Esophagus muscularis mucosa (tissue), 4 donors: ENCODE measurements at regions not wholly inside any gene's neighbourhood (a gene's known extent, or its start where the extent isn't known, plus 50 kb on each side); places are given as distances from the start of the nearest gene placed in this dataset.

ENCODE experiments used
- DNase-seq: peaks from one replicate; pipeline ENCODE4 v3.0.0-alpha.2; 2017; ENCODE audit errors: extremely low spot score
- H3K27ac ChIP-seq, 4 donors: fragments of 200-600 bp; sonication (generic); replicated peaks in 1 of 4; 1 replicate in 3 of 4; 2 replicates in 1 of 4; pipeline ENCODE4 v1.5.1; 2016 to 2019; ENCODE audit warnings: mild to moderate bottlenecking in 1 of 4
- H3K27me3 ChIP-seq, 4 donors: fragments of 200-600 bp; sonication (generic); one replicate each; pipeline versions ENCODE4 v1.5.1 to v1.6.0; 2016 to 2019
- H3K36me3 ChIP-seq, 4 donors: fragments of 200-600 bp; sonication (generic); one replicate each; pipeline ENCODE4 v1.5.1; 2016 to 2019
- H3K4me1 ChIP-seq, 4 donors: fragments of 200-600 bp; sonication (generic); one replicate each; pipeline ENCODE4 v1.5.1; 2016 to 2019
- H3K4me3 ChIP-seq, 4 donors: fragments of 200-600 bp; sonication (generic); 1 replicate in 2 of 4; 2 replicates in 2 of 4; pipeline ENCODE4 v1.5.1; 2016 to 2019; ENCODE audit warnings: mild to moderate bottlenecking in 4 of 4, moderate library complexity in 1 of 4
- H3K9me3 ChIP-seq, 4 donors: fragments of 200-600 bp; sonication (generic); 1 replicate in 3 of 4; 2 replicates in 1 of 4; pipeline ENCODE4 v1.5.1; 2016 to 2019
- EP300 ChIP-seq: sonication (generic); formaldehyde crosslinking; IDR thresholded peaks from one replicate; pipeline ENCODE4 v1.6.1; 2017; ENCODE audit warnings: antibody characterized with exemption
- POLR2A ChIP-seq: fragments of 450-650 bp; IDR thresholded peaks from one replicate; pipeline ENCODE4 v1.6.1; 2017; ENCODE audit warnings: antibody characterized with exemption, moderate library complexity, mild to moderate bottlenecking, low read depth
- POLR2AphosphoS5 ChIP-seq, 2 donors: sonication (generic); formaldehyde crosslinking; IDR thresholded peaks; one replicate each; pipeline ENCODE4 v1.6.1; 2017; ENCODE audit warnings: antibody characterized with exemption in 2 of 2
- WGBS: methylation state at CpG from one replicate; pipeline ENCODE4 v1.1.5; 2018; 5-methylcytosine and 5-hydroxymethylcytosine counted together
- intact Hi-C: fragments of 100-400 bp; cut with DNase I; formaldehyde crosslinking; loops from one replicate; pipeline ENCODE4 v1.15.1; 2023
- TF ChIP-seq, protein P1 (sequence below), 3 experiments: fragments of 200-600 bp in 2 of 3; fragments of 450-650 bp in 1 of 3; sonication (generic) in 2 of 3; IDR thresholded peaks; one replicate each; pipeline ENCODE4 v1.5.1; 2017 to 2019; ENCODE audit warnings: antibody characterized with exemption in 3 of 3, mild to moderate bottlenecking in 2 of 3, moderate library complexity in 1 of 3

- TF ChIP-seq EP300 (no peak), POLR2A (no peak), POLR2AphosphoS5 (IDR thresholded peaks at IDR 0.05) (no peak)
- TF ChIP-seq, protein P1, sequence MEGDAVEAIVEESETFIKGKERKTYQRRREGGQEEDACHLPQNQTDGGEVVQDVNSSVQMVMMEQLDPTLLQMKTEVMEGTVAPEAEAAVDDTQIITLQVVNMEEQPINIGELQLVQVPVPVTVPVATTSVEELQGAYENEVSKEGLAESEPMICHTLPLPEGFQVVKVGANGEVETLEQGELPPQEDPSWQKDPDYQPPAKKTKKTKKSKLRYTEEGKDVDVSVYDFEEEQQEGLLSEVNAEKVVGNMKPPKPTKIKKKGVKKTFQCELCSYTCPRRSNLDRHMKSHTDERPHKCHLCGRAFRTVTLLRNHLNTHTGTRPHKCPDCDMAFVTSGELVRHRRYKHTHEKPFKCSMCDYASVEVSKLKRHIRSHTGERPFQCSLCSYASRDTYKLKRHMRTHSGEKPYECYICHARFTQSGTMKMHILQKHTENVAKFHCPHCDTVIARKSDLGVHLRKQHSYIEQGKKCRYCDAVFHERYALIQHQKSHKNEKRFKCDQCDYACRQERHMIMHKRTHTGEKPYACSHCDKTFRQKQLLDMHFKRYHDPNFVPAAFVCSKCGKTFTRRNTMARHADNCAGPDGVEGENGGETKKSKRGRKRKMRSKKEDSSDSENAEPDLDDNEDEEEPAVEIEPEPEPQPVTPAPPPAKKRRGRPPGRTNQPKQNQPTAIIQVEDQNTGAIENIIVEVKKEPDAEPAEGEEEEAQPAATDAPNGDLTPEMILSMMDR (IDR thresholded peaks at IDR 0.05): no peak
- no peak overlapping the region for H3K27ac ChIP-seq
- WGBS: 83% methylated on average over 2 of the region's 2 CpGs
- intact Hi-C loops: no loop called here
- peaks cover 0 to 7% (median 2%) of the 10 kb centered on the region in 4 donors for H3K9me3 ChIP-seq
- no peaks in the 10 kb centered on the region for H3K36me3 ChIP-seq
- H3K27me3 ChIP-seq: no peaks in the 10 kb centered on the region
- H3K4me3 ChIP-seq: no peak overlapping the region
- no peak for DNase-seq
- H3K4me1 ChIP-seq: peaks cover 0 to 7% (median 5%) of the 10 kb centered on the region in 4 donors
These were observed 69.7 kb downstream of the PSMB1 start for GRCh38 chr6:170483413-170483812.

GRCh38 chr6:170480050-170480692 is 72.9 kb downstream of the PSMB1 start:
- peaks cover 0 to 7% (median 5%) of the 10 kb centered on the region in 4 donors for H3K4me1 ChIP-seq
- TF ChIP-seq EP300 (no peak), POLR2A (no peak), POLR2AphosphoS5 (IDR thresholded peaks at IDR 0.05) (no peak)
- TF ChIP-seq, protein P1 (IDR thresholded peaks at IDR 0.05): no peak
- WGBS: 22% methylated on average over 6 of the region's 6 CpGs
- H3K9me3 ChIP-seq: peaks cover 0 to 7% (median 2%) of the 10 kb centered on the region in 4 donors
- no peak for DNase-seq
- H3K27me3 ChIP-seq: no peaks in the 10 kb centered on the region
- no peak overlapping the region for H3K4me3 ChIP-seq
- no peak overlapping the region for H3K27ac ChIP-seq
- H3K36me3 ChIP-seq: no peaks in the 10 kb centered on the region
- intact Hi-C loops: no loop called here

GRCh38 chr6:170476360-170476759 is 76.7 kb downstream of the PSMB1 start:
- 82% methylated on average over 6 of the region's 6 CpGs for WGBS
- Histone ChIP-seq H3K4me3 (no peak overlapping the region), H3K36me3 (no peaks in the 10 kb centered on the region), H3K9me3 (no peaks in the 10 kb centered on the region), H3K4me1 (peaks cover 0 to 7% (median 5%) of the 10 kb centered on the region in 4 donors), H3K27me3 (peaks cover 0 to 23% (median 0%) of the 10 kb centered on the region in 4 donors), H3K27ac (no peak overlapping the region)
- TF ChIP-seq POLR2AphosphoS5 (IDR thresholded peaks at IDR 0.05): no peak
- no peak for TF ChIP-seq EP300
- no peak for TF ChIP-seq POLR2A
- TF ChIP-seq, protein P1 (IDR thresholded peaks at IDR 0.05): no peak
- intact Hi-C loops: no loop called here
- no peak for DNase-seq

DNA sequence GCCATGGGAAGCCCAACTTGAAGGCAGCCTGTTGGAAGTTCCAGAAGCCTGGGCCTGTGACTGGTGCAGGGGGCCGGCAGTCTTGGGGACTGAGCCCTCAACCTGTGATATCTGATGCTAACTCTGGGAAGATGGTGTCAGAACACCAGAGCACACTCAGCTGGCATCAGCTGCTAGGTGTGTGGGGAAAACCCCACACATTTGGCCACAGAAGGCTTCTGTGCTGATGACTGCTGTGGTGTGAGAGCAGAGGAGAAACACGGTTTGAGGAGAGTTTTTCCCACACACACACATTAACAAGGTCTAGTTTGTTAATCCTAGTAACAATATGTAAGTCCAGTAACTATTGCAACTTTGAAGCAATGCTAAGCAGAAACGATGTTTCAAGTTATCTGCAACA is 78.0 kb downstream of the PSMB1 start:
- Histone ChIP-seq H3K27me3 (peaks cover 0 to 23% (median 0%) of the 10 kb centered on the region in 4 donors), H3K36me3 (no peaks in the 10 kb centered on the region), H3K27ac (no peak overlapping the region), H3K4me3 (no peak overlapping the region), H3K9me3 (no peaks in the 10 kb centered on the region), H3K4me1 (peaks cover 0 to 4% (median 2%) of the 10 kb centered on the region in 4 donors)
- WGBS: 70% methylated on average over 2 of the region's 3 CpGs
- no peak for DNase-seq
- intact Hi-C loops: no loop called here
- TF ChIP-seq, protein P1 (IDR thresholded peaks at IDR 0.05): no peak
- TF ChIP-seq POLR2AphosphoS5 (IDR thresholded peaks at IDR 0.05) (no peak), POLR2A (no peak)

DNA sequence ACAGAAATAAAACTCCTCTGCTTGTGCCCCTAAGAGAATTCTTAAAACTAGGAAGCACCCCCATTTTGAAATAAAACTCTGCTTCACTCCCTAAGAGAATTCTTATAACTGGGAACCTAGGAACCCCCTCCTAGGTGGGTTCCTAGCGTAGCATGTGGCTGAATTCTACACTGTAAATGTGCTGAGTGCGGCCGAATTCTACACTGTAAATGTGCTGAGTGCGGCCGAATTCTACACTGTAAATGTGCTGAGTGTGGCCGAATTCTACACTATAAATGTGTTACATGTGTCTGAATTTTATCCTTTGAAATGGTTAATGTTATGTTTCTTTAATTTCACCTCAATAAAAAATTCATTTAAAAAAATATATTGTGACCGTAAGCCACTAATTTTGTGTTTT is 79.3 kb downstream of the PSMB1 start:
- H3K9me3 ChIP-seq: no peaks in the 10 kb centered on the region
- no peaks in the 10 kb centered on the region for H3K4me1 ChIP-seq
- DNase-seq: no peak
- H3K27ac ChIP-seq: no peak overlapping the region
- H3K27me3 ChIP-seq: peaks cover 0 to 23% (median 0%) of the 10 kb centered on the region in 4 donors
- 89% methylated on average over 7 of the region's 7 CpGs for WGBS
- H3K4me3 ChIP-seq: no peak overlapping the region
- intact Hi-C loops: no loop called here
- H3K36me3 ChIP-seq: no peaks in the 10 kb centered on the region
- TF ChIP-seq, protein P1 (IDR thresholded peaks at IDR 0.05): no peak
- TF ChIP-seq POLR2AphosphoS5 (IDR thresholded peaks at IDR 0.05): no peak
- no peak for TF ChIP-seq POLR2A
- TF ChIP-seq EP300: no peak
